Trophoblast cell (in vitro differentiated cells and primary cell): ENCODE measurements at regions not wholly inside any gene's neighbourhood (a gene's known extent, or its start where the extent isn't known, plus 50 kb on each side); places are given as distances from the start of the nearest gene placed in this dataset.

Experiments
- DNase-seq, 2 donors: peaks; one replicate each; pipeline ENCODE4 v3.0.0-alpha.2; 2016
- H2AFZ ChIP-seq: 2 replicates; pipeline ENCODE4 v1.6.1; 2013; ENCODE audit warnings: low read length, moderate library complexity, mild to moderate bottlenecking; ENCODE audit not compliant: insufficient read depth, poor library complexity
- H2AK5ac ChIP-seq: 2 replicates; pipeline ENCODE4 v1.6.1; 2013; ENCODE audit warnings: mild to moderate bottlenecking, low read length
- H2BK120ac ChIP-seq: 2 replicates; pipeline ENCODE4 v1.6.1; 2013; ENCODE audit warnings: low read length, mild to moderate bottlenecking, moderate library complexity; ENCODE audit not compliant: insufficient read depth, poor library complexity
- H2BK12ac ChIP-seq: 2 replicates; pipeline ENCODE4 v1.6.1; 2013; ENCODE audit warnings: mild to moderate bottlenecking, low read length, moderate library complexity
- H2BK5ac ChIP-seq: 2 replicates; pipeline ENCODE4 v1.6.1; 2013; ENCODE audit warnings: low read length, low read depth, moderate library complexity, mild to moderate bottlenecking; ENCODE audit not compliant: poor library complexity
- H3K14ac ChIP-seq: 2 replicates; pipeline ENCODE4 v1.6.1; 2013; ENCODE audit warnings: mild to moderate bottlenecking, low read length
- H3K18ac ChIP-seq: 2 replicates; pipeline ENCODE4 v1.6.1; 2013; ENCODE audit warnings: mild to moderate bottlenecking, low read length
- H3K23ac ChIP-seq: 2 replicates; pipeline ENCODE4 v1.6.1; 2013; ENCODE audit warnings: low read length
- H3K27ac ChIP-seq: 2 replicates; pipeline ENCODE4 v1.5.1; 2013; ENCODE audit warnings: low read depth, mild to moderate bottlenecking, inconsistent platforms, low read length, moderate library complexity
- H3K27me3 ChIP-seq: 2 replicates; pipeline ENCODE4 v1.6.1; 2013; ENCODE audit warnings: inconsistent platforms, mild to moderate bottlenecking, low read length, moderate library complexity; ENCODE audit not compliant: insufficient read depth
- H3K36me3 ChIP-seq, 2 experiments: 1 replicate in 1 of 2; 2 replicates in 1 of 2; pipeline ENCODE4 v1.6.1; 2013; ENCODE audit warnings: low read length in 2 of 2, mild to moderate bottlenecking in 2 of 2, moderate library complexity in 1 of 2; ENCODE audit not compliant: insufficient read depth in 2 of 2, control insufficient read depth in 1 of 2
- H3K4ac ChIP-seq: 2 replicates; pipeline ENCODE4 v1.6.1; 2013; ENCODE audit warnings: low read depth, mild to moderate bottlenecking, low read length, moderate library complexity
- H3K4me1 ChIP-seq, 2 experiments: 1 replicate in 1 of 2; 2 replicates in 1 of 2; pipeline ENCODE4 v1.6.1; 2013; ENCODE audit warnings: low read length in 2 of 2, mild to moderate bottlenecking in 2 of 2, moderate library complexity in 1 of 2; ENCODE audit not compliant: insufficient read depth in 2 of 2, control insufficient read depth in 1 of 2
- H3K4me2 ChIP-seq: 2 replicates; pipeline ENCODE4 v1.6.1; 2013; ENCODE audit warnings: inconsistent platforms, mild to moderate bottlenecking, low read length, moderate library complexity
- H3K4me3 ChIP-seq: 2 replicates; pipeline ENCODE4 v1.5.1; 2013; ENCODE audit warnings: mild to moderate bottlenecking, low read depth, low read length, inconsistent platforms
- H3K79me1 ChIP-seq: one replicate; pipeline ENCODE4 v1.6.1; 2013; ENCODE audit warnings: low read length
- H3K79me2 ChIP-seq: 2 replicates; pipeline ENCODE4 v1.6.1; 2013; ENCODE audit warnings: low read length, mild to moderate bottlenecking; ENCODE audit not compliant: control insufficient read depth, insufficient read depth, poor library complexity
- H3K9ac ChIP-seq: 2 replicates; pipeline ENCODE4 v1.6.1; 2013; ENCODE audit warnings: mild to moderate bottlenecking, low read length
- H3K9me3 ChIP-seq: 2 replicates; pipeline ENCODE4 v1.6.1; 2013; ENCODE audit warnings: low read depth, mild to moderate bottlenecking, control low read depth, inconsistent platforms, low read length; ENCODE audit not compliant: insufficient read depth
- H4K12ac ChIP-seq: 2 replicates; pipeline ENCODE4 v1.6.1; 2013; ENCODE audit warnings: low read depth, mild to moderate bottlenecking, low read length, moderate library complexity
- H4K8ac ChIP-seq: 2 replicates; pipeline ENCODE4 v1.6.1; 2013; ENCODE audit warnings: low read depth, mild to moderate bottlenecking, low read length, moderate library complexity
- H4K91ac ChIP-seq: one replicate; pipeline ENCODE4 v1.6.1; 2013; ENCODE audit warnings: low read depth, mild to moderate bottlenecking, low read length, moderate library complexity
- WGBS: extraction: QIAGEN DNeasy Blood & Tissue Kit; methylation state at CpG from one replicate; pipeline ENCODE4 v1.1.7; 2013; ENCODE audit warnings: missing lambda C conversion rate; ENCODE audit not compliant: insufficient read length, insufficient coverage; ENCODE audit errors: extremely low coverage; 5-methylcytosine and 5-hydroxymethylcytosine counted together

DNA sequence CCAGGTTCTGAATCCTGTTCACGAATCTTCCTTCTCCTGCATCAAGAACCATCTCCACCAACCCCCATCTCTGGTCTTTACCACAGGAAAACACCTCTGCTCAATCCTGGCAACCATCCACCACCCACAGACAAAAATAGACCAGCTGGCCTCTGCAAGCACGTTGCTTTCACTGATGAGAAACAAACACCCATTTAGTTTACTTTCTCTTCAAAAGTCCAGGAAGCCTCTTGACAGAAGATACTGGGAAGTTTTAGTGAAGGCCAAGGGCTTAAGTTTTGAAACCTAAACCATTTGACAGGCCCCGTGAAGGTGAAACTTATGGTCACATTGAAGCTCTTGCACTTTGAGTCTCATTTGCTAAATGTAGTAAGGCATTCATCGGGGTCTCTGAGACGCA, 122.6 kb upstream of the PPP2R5A start:
- H4K8ac ChIP-seq, result no peak overlapping the region
- H3K79me1 ChIP-seq, result no peaks in the 10 kb centered on the region
- no peaks in the 10 kb centered on the region for H3K79me2 ChIP-seq
- H3K27ac ChIP-seq, result no peak overlapping the region
- no peak overlapping the region for H3K23ac ChIP-seq
- H3K18ac ChIP-seq, result no peak overlapping the region
- H2BK12ac ChIP-seq, result no peak overlapping the region
- H3K4me2 ChIP-seq, result no peak overlapping the region
- no peak overlapping the region for H3K14ac ChIP-seq
- H2BK5ac ChIP-seq, result no peak overlapping the region
- no peak overlapping the region for H4K12ac ChIP-seq
- whole genome bisulfite sequencing, result no CpG with 5 or more reads among the region's 5 CpGs
- H3K36me3 ChIP-seq, result no peaks in the 10 kb centered on the region
- no peaks in the 10 kb centered on the region for H3K4me1 ChIP-seq
- no peaks in the 10 kb centered on the region for H3K9me3 ChIP-seq
- H3K4ac ChIP-seq, result no peak overlapping the region
- H2BK120ac ChIP-seq, result no peak overlapping the region
- H3K9ac ChIP-seq, result no peak overlapping the region
- no peaks in the 10 kb centered on the region for H3K27me3 ChIP-seq
- no peak overlapping the region for H2AFZ ChIP-seq
- H4K91ac ChIP-seq, result no peak overlapping the region
- H2AK5ac ChIP-seq, result no peak overlapping the region
- no peak for DNase-seq
- no peak overlapping the region for H3K4me3 ChIP-seq

DNA sequence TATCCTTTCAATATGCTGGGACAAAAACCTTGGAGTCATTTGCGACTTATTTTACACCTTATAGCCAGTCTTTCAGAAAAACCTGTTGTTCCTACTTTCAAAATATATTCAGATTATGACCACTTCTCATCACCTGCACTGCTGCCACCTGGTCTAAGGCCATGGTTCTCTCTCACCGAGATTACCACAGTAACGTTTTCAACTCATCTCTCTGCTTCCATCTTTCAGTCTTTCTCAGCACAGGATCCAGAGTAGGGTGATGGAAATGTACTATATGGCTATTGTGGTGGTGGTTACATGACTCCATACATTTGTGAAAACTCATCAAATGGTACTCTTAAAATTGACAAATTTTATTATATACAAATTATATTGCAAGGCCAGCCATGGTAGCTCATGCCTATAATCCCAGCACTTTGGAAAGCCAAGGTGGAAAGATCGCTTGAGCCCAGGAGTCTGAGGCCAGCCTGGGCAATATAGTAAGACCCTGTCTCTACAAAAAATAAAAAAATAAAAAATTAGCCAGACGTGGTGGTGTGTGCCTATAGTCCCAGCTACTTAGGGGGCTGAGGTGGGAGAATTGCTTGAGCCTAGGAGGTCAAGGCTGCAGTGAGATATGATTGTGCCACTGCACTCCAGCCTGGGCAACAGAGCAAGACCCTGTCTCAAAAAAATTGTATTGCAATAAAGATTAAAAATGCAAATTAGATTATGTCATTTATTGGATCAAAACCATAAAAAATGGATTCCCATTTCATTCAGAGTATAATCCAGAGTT, 120.9 kb upstream of the PPP2R5A start:
- Histone ChIP-seq H3K4ac (no peak overlapping the region), H2BK12ac (no peak overlapping the region), H4K12ac (no peak overlapping the region), H4K91ac (no peak overlapping the region), H3K9me3 (no peaks in the 10 kb centered on the region), H3K23ac (no peak overlapping the region), H2AFZ (no peak overlapping the region), H3K9ac (no peak overlapping the region), H3K36me3 (no peaks in the 10 kb centered on the region), H3K27me3 (no peaks in the 10 kb centered on the region), H3K4me3 (no peak overlapping the region), H2BK120ac (no peak overlapping the region), H3K27ac (no peak overlapping the region), H3K18ac (no peak overlapping the region), H3K14ac (no peak overlapping the region), H3K4me1 (no peaks in the 10 kb centered on the region), H3K79me2 (no peaks in the 10 kb centered on the region), H2AK5ac (no peak overlapping the region), H3K79me1 (no peaks in the 10 kb centered on the region), H4K8ac (no peak overlapping the region), H3K4me2 (no peak overlapping the region), H2BK5ac (no peak overlapping the region)
- no peak for DNase-seq
- WGBS, result no CpG with 5 or more reads among the region's 5 CpGs

DNA sequence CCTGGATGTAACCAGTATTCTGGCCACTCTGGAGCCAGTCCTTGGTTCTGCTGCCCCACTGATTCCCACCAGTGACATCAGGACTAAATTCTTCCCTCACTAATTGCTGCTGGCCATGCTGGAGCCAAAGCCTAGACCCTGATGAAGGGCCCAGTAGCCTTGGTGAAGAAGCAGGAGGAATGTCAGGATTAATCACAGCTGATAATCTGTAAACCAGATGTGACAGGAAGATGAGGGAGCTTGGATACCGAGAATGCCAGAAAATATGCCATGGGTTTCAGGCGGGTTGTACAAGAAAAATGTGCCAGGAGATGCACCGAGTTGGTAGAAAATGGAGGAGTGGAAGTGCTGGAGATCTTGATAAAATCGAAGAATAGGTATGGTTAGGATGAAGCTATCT, 119.0 kb upstream of the PPP2R5A start:
- Histone ChIP-seq H3K79me1 (no peaks in the 10 kb centered on the region), H3K4me1 (no peaks in the 10 kb centered on the region), H3K4ac (no peak overlapping the region), H4K12ac (no peak overlapping the region), H2BK120ac (no peak overlapping the region), H3K4me2 (no peak overlapping the region), H2AK5ac (no peak overlapping the region), H3K14ac (no peak overlapping the region), H3K9me3 (no peaks in the 10 kb centered on the region), H3K18ac (no peak overlapping the region), H4K8ac (no peak overlapping the region), H3K27ac (no peak overlapping the region), H3K27me3 (no peaks in the 10 kb centered on the region), H3K79me2 (no peaks in the 10 kb centered on the region), H4K91ac (no peak overlapping the region), H3K9ac (no peak overlapping the region), H3K4me3 (no peak overlapping the region), H3K36me3 (no peaks in the 10 kb centered on the region), H3K23ac (no peak overlapping the region), H2BK5ac (no peak overlapping the region), H2BK12ac (no peak overlapping the region), H2AFZ (no peak overlapping the region)
- WGBS, result no CpG with 5 or more reads among the region's 4 CpGs
- peak; percentile 87 to 96 for DNase-seq

DNA sequence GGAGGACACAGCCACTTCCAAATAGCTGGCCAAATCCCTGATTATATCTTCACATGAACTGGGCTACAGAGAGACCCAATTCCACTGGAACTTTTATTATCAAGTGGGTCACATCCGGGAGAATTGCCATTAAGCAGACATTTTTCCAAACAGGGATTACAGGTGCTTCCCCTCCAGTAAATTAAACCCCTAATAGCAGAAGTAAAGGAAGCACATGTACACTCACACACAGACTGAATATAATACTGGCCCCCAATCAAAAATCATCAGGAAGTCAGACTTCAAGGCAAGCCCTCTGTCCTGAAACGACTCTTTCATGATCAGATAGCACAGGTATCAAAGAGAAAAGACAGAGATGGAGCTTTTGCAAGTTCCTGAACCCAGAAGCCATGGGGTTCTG, 118.6 kb upstream of the PPP2R5A start:
- WGBS, result no CpG with 5 or more reads among the region's 2 CpGs
- Histone ChIP-seq H3K79me2 (no peaks in the 10 kb centered on the region), H2BK120ac (no peak overlapping the region), H3K9ac (no peak overlapping the region), H3K4me1 (no peaks in the 10 kb centered on the region), H3K79me1 (no peaks in the 10 kb centered on the region), H3K23ac (no peak overlapping the region), H2BK12ac (no peak overlapping the region), H3K36me3 (no peaks in the 10 kb centered on the region), H4K91ac (no peak overlapping the region), H3K18ac (no peak overlapping the region), H2BK5ac (no peak overlapping the region), H3K9me3 (no peaks in the 10 kb centered on the region), H3K4me3 (no peak overlapping the region), H3K4me2 (no peak overlapping the region), H4K8ac (no peak overlapping the region), H4K12ac (no peak overlapping the region), H2AFZ (no peak overlapping the region), H3K4ac (no peak overlapping the region), H3K27me3 (no peaks in the 10 kb centered on the region), H2AK5ac (no peak overlapping the region), H3K27ac (no peak overlapping the region), H3K14ac (no peak overlapping the region)
- DNase-seq, result no peak
